Fibroblast of lung (primary cell): ENCODE measurements at regions not wholly inside any gene's neighbourhood (a gene's known extent, or its start where the extent isn't known, plus 50 kb on each side); places are given as distances from the start of the nearest gene placed in this dataset.
A peak's percentile ranks its signal among the peaks of the same experiment; 100 is the strongest.
"Not testable (repeated sequence)": the region's sequence is repeated elsewhere in the genome, so short reads cannot be mapped to it uniquely, and the experiment has no call there.

Experiments
- DNase-seq, 2 donors: peaks; one replicate each; pipeline versions ENCODE4 v3.0.0 to v3.0.0-alpha.2; 2010; ENCODE audit warnings: low read depth in 2 of 2
- H2AFZ ChIP-seq: 2 replicates; pipeline ENCODE4 v1.5.1; 2012; ENCODE audit warnings: low read length, control low read depth, inconsistent platforms
- H3K27ac ChIP-seq: 2 replicates; pipeline ENCODE4 v1.5.1; 2011; ENCODE audit warnings: low read length, control low read depth; ENCODE audit not compliant: insufficient read depth
- H3K27me3 ChIP-seq: 2 replicates; pipeline ENCODE4 v1.5.1; 2011; ENCODE audit warnings: mild to moderate bottlenecking, low read length; ENCODE audit not compliant: control insufficient read depth, insufficient read depth
- H3K36me3 ChIP-seq: 2 replicates; pipeline ENCODE4 v1.5.1; 2011; ENCODE audit warnings: low read length; ENCODE audit not compliant: control insufficient read depth, insufficient read depth
- H3K4me1 ChIP-seq: 2 replicates; pipeline ENCODE4 v1.5.1; 2011; ENCODE audit warnings: low read length; ENCODE audit not compliant: control insufficient read depth, insufficient read depth; ENCODE audit errors: extremely low read depth
- H3K4me2 ChIP-seq: 2 replicates; pipeline ENCODE4 v1.5.1; 2011; ENCODE audit warnings: low read length, control low read depth; ENCODE audit not compliant: insufficient read depth; ENCODE audit errors: extremely low read depth
- H3K4me3 ChIP-seq, 4 experiments: fragments of 200-600 bp in 1 of 4; sonication (generic) in 1 of 4; replicated peaks in 1 of 4; 2 replicates each; pipeline ENCODE4 v1.5.1; 2011 to 2016; ENCODE audit warnings: low read length in 4 of 4, low read depth in 3 of 4, mild to moderate bottlenecking in 3 of 4, control low read depth in 2 of 4, inconsistent platforms in 1 of 4, mixed read lengths in 1 of 4; ENCODE audit not compliant: insufficient read depth in 1 of 4; ENCODE audit errors: control extremely low read depth in 1 of 4
- H3K79me2 ChIP-seq: 2 replicates; pipeline ENCODE4 v1.5.1; 2012; ENCODE audit warnings: mild to moderate bottlenecking, low read length, inconsistent platforms; ENCODE audit not compliant: control insufficient read depth, insufficient read depth
- H3K9ac ChIP-seq: 2 replicates; pipeline ENCODE4 v1.5.1; 2011; ENCODE audit warnings: mild to moderate bottlenecking, low read length, control low read depth; ENCODE audit not compliant: insufficient read depth
- H3K9me3 ChIP-seq: 2 replicates; pipeline ENCODE4 v1.5.1; 2012; ENCODE audit warnings: low read depth, low read length; ENCODE audit not compliant: control insufficient read depth, insufficient read depth
- H4K20me1 ChIP-seq: 2 replicates; pipeline ENCODE4 v1.5.1; 2011; ENCODE audit warnings: low read length; ENCODE audit not compliant: control insufficient read depth, insufficient read depth; ENCODE audit errors: extremely low read depth
- CTCF ChIP-seq, 2 donors: IDR thresholded peaks in 1 of 2; conservative IDR thresholded peaks in 1 of 2; 1 replicate in 1 of 2; 2 replicates in 1 of 2; pipeline ENCODE4 v1.5.1; 2011 to 2012; ENCODE audit warnings: low read length in 2 of 2, control low read depth in 1 of 2, inconsistent platforms in 1 of 2, low read depth in 1 of 2, mild to moderate bottlenecking in 1 of 2
- EZH2 ChIP-seq: IDR thresholded peaks from 2 replicates; pipeline ENCODE4 v1.5.1; 2012; ENCODE audit warnings: low read length, control low read depth, mild to moderate bottlenecking; ENCODE audit errors: missing control alignments

- H3K27me3 ChIP-seq, result no peaks in the 10 kb centered on the region
- H3K4me2 ChIP-seq, result no peak overlapping the region
- TF ChIP-seq EZH2 (no peak), CTCF (conservative IDR thresholded peaks at IDR 0.05 in 1 of 2, IDR thresholded peaks at IDR 0.05 in 1 of 2; ENCODE audit: low read depth in 1 of 2, low read length in 2 of 2) (no peak)
- H3K36me3 ChIP-seq, result no peaks in the 10 kb centered on the region
- no peak for DNase-seq
- H2AFZ ChIP-seq, result no peak overlapping the region
- no peaks in the 10 kb centered on the region for H4K20me1 ChIP-seq
- no peaks in the 10 kb centered on the region for H3K79me2 ChIP-seq
- no peak overlapping the region for H3K9ac ChIP-seq
- no peaks in the 10 kb centered on the region for H3K4me1 ChIP-seq
- no peak overlapping the region for H3K4me3 ChIP-seq
- H3K27ac ChIP-seq, result no peak overlapping the region
- no peaks in the 10 kb centered on the region for H3K9me3 ChIP-seq
Observed at GRCh38 chr4:20159516-20159915, 92.2 kb upstream of the SLIT2 start.

- Histone ChIP-seq H3K36me3 (no peaks in the 10 kb centered on the region), H3K4me2 (no peak overlapping the region), H3K27ac (no peak overlapping the region), H3K4me3 (no peak overlapping the region), H3K27me3 (no peaks in the 10 kb centered on the region), H3K4me1 (no peaks in the 10 kb centered on the region), H4K20me1 (no peaks in the 10 kb centered on the region), H3K9me3 (no peaks in the 10 kb centered on the region), H3K9ac (no peak overlapping the region), H2AFZ (no peak overlapping the region), H3K79me2 (no peaks in the 10 kb centered on the region)
- DNase-seq, result no peak
- TF ChIP-seq CTCF (conservative IDR thresholded peaks at IDR 0.05 in 1 of 2, IDR thresholded peaks at IDR 0.05 in 1 of 2; ENCODE audit: low read depth in 1 of 2, low read length in 2 of 2) (no peak), EZH2 (no peak)
Observed at GRCh38 chr4:20158195-20158594, 93.5 kb upstream of the SLIT2 start.

- H3K9me3 ChIP-seq, result no peaks in the 10 kb centered on the region
- DNase-seq, result peak in 1 of 2 donors; percentile 8
- H3K27ac ChIP-seq, result no peak overlapping the region
- H3K4me3 ChIP-seq, result no peak overlapping the region
- TF ChIP-seq EZH2, result no peak
- TF ChIP-seq CTCF (conservative IDR thresholded peaks at IDR 0.05 in 1 of 2, IDR thresholded peaks at IDR 0.05 in 1 of 2; ENCODE audit: low read depth in 1 of 2, low read length in 2 of 2), result no peak
- H3K79me2 ChIP-seq, result no peaks in the 10 kb centered on the region
- H4K20me1 ChIP-seq, result no peaks in the 10 kb centered on the region
- no peaks in the 10 kb centered on the region for H3K36me3 ChIP-seq
- H3K9ac ChIP-seq, result no peak overlapping the region
- H3K4me1 ChIP-seq, result no peaks in the 10 kb centered on the region
- H2AFZ ChIP-seq, result no peak overlapping the region
- no peaks in the 10 kb centered on the region for H3K27me3 ChIP-seq
- H3K4me2 ChIP-seq, result no peak overlapping the region
Observed at GRCh38 chr4:20151436-20151835, 100.3 kb upstream of the SLIT2 start.

- not testable (repeated sequence) for H3K36me3 ChIP-seq, DNase-seq, H3K9ac ChIP-seq, H2AFZ ChIP-seq, H3K27me3 ChIP-seq, H3K4me2 ChIP-seq, H3K4me3 ChIP-seq, H3K4me1 ChIP-seq, H3K27ac ChIP-seq, H3K9me3 ChIP-seq, H3K79me2 ChIP-seq, H4K20me1 ChIP-seq
Observed at GRCh38 chr4:20149143-20149542, 102.6 kb upstream of the SLIT2 start.
